Left ventricle myocardium inferior (tissue), 1 donor: ENCODE measurements at regions not wholly inside any gene's neighbourhood (a gene's known extent, or its start where the extent isn't known, plus 50 kb on each side); places are given as distances from the start of the nearest gene placed in this dataset.
"Not testable (repeated sequence)": the region's sequence is repeated elsewhere in the genome, so short reads cannot be mapped to it uniquely, and the experiment has no call there.

Source experiments
- DNase-seq: peaks from one replicate; pipeline ENCODE4 v3.0.0-alpha.2; 2020
- H3K27ac ChIP-seq: fragments of 200-600 bp; replicated peaks from 2 replicates; pipeline ENCODE4 v1.8.0; 2021
- H3K27me3 ChIP-seq: fragments of 200-600 bp; 2 replicates; pipeline ENCODE4 v1.8.0; 2021; ENCODE audit warnings: low read depth
- H3K36me3 ChIP-seq: fragments of 200-600 bp; 2 replicates; pipeline ENCODE4 v1.8.0; 2021
- H3K4me1 ChIP-seq: fragments of 200-600 bp; 2 replicates; pipeline ENCODE4 v1.8.0; 2021
- H3K4me3 ChIP-seq: fragments of 200-600 bp; 2 replicates; pipeline ENCODE4 v1.8.0; 2021; ENCODE audit warnings: mild to moderate bottlenecking, moderate library complexity
- H3K9me3 ChIP-seq: fragments of 200-600 bp; replicated peaks from 2 replicates; pipeline ENCODE4 v1.8.0; 2021
- intact Hi-C: fragments of 100-400 bp; cut with micrococcal nuclease; formaldehyde crosslinking; loops from one replicate; pipeline ENCODE4 v1.11.0; 2022
- TF ChIP-seq, protein P1 (sequence below): fragments of 200-600 bp; IDR thresholded peaks from 2 replicates; pipeline ENCODE4 v1.8.0; 2021; ENCODE audit warnings: antibody characterized with exemption, mild to moderate bottlenecking, borderline replicate concordance
- donor health status: DM: no; HTN: yes; CAD: no; lungs with severe emphysema.

DNA sequence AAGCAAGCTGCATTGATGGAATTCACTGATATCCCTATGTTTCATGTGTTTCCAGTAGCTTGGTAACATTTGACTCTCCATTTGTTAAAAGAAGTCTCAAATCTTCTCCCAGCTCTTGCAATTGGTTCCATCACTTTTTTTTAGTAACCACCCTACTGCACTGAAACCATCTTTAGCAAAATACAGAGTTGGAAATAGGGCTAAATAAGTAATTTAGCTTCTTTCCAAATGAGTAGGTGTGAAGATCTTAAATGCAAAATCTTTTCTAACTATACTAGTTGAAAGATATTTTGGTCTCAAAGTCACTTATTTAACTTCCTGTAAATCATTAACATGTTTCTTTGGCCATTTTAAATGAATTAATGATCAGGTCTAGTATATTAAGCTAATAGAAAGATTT, 138.1 kb downstream of the DIRAS2 start:
- no peak for DNase-seq
- Histone ChIP-seq H3K9me3 (no peaks in the 10 kb centered on the region), H3K27ac (no peak overlapping the region), H3K4me3 (no peak overlapping the region), H3K36me3 (no peaks in the 10 kb centered on the region), H3K4me1 (no peaks in the 10 kb centered on the region), H3K27me3 (no peaks in the 10 kb centered on the region)
- TF ChIP-seq, protein P1, sequence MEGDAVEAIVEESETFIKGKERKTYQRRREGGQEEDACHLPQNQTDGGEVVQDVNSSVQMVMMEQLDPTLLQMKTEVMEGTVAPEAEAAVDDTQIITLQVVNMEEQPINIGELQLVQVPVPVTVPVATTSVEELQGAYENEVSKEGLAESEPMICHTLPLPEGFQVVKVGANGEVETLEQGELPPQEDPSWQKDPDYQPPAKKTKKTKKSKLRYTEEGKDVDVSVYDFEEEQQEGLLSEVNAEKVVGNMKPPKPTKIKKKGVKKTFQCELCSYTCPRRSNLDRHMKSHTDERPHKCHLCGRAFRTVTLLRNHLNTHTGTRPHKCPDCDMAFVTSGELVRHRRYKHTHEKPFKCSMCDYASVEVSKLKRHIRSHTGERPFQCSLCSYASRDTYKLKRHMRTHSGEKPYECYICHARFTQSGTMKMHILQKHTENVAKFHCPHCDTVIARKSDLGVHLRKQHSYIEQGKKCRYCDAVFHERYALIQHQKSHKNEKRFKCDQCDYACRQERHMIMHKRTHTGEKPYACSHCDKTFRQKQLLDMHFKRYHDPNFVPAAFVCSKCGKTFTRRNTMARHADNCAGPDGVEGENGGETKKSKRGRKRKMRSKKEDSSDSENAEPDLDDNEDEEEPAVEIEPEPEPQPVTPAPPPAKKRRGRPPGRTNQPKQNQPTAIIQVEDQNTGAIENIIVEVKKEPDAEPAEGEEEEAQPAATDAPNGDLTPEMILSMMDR, result no peak
- intact Hi-C loops, result no loop called here

DNA sequence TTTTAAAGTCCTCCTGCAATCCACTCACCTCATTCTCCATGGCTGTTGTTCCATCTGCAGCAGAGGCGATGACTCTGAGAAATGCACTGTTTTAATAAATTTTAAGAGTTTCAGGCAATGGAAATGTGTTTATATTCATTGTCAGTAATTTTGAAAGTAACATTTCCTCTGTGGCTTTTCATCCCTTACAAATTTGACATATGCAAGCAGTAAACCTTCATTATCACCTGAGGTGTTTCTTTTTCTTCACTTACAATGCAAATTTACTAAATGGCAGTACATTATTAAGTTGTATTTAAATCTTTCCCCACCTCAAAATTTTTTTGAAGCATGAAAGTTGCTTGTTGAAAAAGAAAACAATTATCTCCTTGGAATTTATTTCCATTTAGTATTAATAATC, 136.9 kb downstream of the DIRAS2 start:
- no peak for DNase-seq
- no peaks in the 10 kb centered on the region for H3K9me3 ChIP-seq
- TF ChIP-seq, protein P1, result no peak
- H3K36me3 ChIP-seq, result no peaks in the 10 kb centered on the region
- intact Hi-C loops, result no loop called here
- no peak overlapping the region for H3K4me3 ChIP-seq
- no peak overlapping the region for H3K27ac ChIP-seq
- no peaks in the 10 kb centered on the region for H3K27me3 ChIP-seq
- H3K4me1 ChIP-seq, result no peaks in the 10 kb centered on the region

DNA sequence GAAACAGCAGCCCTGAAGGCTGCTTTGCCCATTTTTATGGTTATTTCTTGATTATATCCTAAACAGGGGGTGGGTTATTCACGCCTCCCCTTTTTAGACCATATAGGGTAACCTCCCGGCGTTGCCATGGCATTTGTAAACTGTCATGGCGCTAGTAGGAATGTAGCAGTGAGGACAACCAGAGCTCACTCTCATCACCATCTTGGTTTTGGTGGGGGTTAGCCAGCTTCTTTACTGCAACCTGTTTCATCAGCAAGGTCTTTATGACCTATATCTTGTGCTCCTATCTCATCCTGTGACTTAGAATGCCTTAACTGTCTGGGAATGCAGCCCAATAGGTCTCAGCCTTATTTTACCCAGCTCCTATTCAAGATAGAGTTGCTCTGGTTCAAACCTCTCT, 136.2 kb downstream of the DIRAS2 start:
- H3K27ac ChIP-seq, DNase-seq, H3K4me1 ChIP-seq, H3K36me3 ChIP-seq, intact Hi-C loops, H3K4me3 ChIP-seq, H3K27me3 ChIP-seq, H3K9me3 ChIP-seq: not testable (repeated sequence)

DNA sequence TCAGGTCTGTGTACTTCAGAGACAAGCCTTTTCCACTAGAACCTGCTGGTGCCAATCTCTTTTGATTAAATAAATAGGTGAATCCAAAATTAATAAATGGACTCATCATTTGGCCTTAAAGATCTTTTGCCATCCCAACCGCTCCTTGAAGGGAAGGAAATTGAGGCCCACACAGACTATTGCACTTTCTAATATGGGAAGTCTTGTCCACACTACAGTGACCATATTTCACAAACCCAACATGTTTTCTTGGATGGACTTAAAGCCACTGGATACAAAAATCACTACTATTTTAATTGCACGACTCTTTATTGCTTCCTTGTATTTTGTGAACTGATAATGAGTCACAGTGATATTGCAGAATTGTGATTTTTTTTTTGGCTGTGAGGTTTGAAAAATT, 135.0 kb downstream of the DIRAS2 start:
- Histone ChIP-seq H3K4me1 (no peaks in the 10 kb centered on the region), H3K27me3 (peaks cover 3% of the 10 kb centered on the region), H3K27ac (no peak overlapping the region), H3K36me3 (no peaks in the 10 kb centered on the region), H3K9me3 (no peaks in the 10 kb centered on the region), H3K4me3 (no peak overlapping the region)
- DNase-seq, result no peak
- TF ChIP-seq, protein P1, result no peak
- intact Hi-C loops, result no loop called here

DNA sequence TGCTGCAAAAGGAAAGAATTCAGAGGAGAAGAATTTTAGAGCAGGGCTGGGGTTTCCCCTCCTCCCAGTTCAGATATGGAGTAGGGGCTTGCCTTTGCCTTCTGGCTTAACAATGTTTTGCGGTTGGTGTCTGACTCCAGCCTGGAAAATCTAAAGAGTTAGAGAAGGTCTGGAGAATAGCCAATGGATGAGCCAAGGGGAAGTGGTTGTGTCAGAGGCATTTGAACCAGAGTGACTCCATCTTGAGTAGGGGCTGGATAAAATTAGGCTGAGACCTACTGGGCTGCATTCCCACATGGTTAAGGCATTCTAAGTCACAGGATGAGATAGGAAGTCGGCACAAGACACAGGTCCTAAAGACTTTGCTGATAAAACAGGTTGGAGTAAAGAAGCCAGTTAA, 133.7 kb downstream of the DIRAS2 start:
- TF ChIP-seq, protein P1, result no peak
- intact Hi-C loops, result no loop called here

DNA sequence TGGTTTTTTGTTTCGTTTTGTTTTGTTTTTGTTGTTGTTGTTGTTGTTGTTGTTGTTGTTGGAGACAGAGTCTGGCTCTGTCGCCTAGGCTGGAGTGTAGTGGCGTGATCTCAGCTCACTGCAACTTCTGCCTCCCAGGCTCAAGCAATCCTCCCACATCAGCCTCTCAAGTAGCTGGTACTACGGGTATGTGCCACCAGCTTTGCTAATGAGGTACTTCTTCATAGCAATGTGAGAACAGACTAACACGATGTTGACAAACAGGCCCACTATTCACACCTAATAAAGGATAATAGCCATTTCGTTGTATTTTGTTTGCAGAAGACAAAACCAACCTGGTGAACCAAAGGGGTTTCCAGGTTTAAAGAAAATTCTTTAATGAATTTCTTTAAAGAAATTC, 130.9 kb downstream of the DIRAS2 start:
- TF ChIP-seq, protein P1, result no peak
- intact Hi-C loops, result no loop called here

More for the DNA sequence above, 133.7 kb downstream of the DIRAS2 start:
- DNase-seq, result no peak
- Histone ChIP-seq H3K36me3 (no peaks in the 10 kb centered on the region), H3K9me3 (no peaks in the 10 kb centered on the region), H3K4me1 (no peaks in the 10 kb centered on the region), H3K4me3 (no peak overlapping the region), H3K27me3 (peaks cover 3% of the 10 kb centered on the region), H3K27ac (no peak overlapping the region)

More for the DNA sequence above, 130.9 kb downstream of the DIRAS2 start:
- H3K36me3 ChIP-seq, result no peaks in the 10 kb centered on the region
- H3K4me3 ChIP-seq, result no peak overlapping the region
- no peak for DNase-seq
- H3K27me3 ChIP-seq, result peaks cover 3% of the 10 kb centered on the region
- H3K27ac ChIP-seq, result no peak overlapping the region
- H3K9me3 ChIP-seq, result no peaks in the 10 kb centered on the region
- no peaks in the 10 kb centered on the region for H3K4me1 ChIP-seq
